Upper lobe of right lung (tissue), 1 donor: ENCODE measurements at regions not wholly inside any gene's neighbourhood (a gene's known extent, or its start where the extent isn't known, plus 50 kb on each side); places are given as distances from the start of the nearest gene placed in this dataset.

ENCODE experiments used
- ATAC-seq: fragments of 200-7000 bp; cut with Tn5 transposase; one replicate; pipeline ENCODE4 v1.9.1; 2020; ENCODE audit warnings: mild to moderate bottlenecking, moderate library complexity
- DNase-seq: peaks from one replicate; pipeline ENCODE4 v3.0.0-alpha.2; 2020
- H3K27ac ChIP-seq: fragments of 200-600 bp; one replicate; pipeline ENCODE4 v1.8.0; 2022
- H3K27me3 ChIP-seq: fragments of 200-600 bp; one replicate; pipeline ENCODE4 v1.8.0; 2022; ENCODE audit warnings: mild to moderate bottlenecking
- H3K36me3 ChIP-seq: fragments of 200-600 bp; one replicate; pipeline ENCODE4 v1.8.0; 2022
- H3K4me1 ChIP-seq: fragments of 200-600 bp; one replicate; pipeline ENCODE4 v1.8.0; 2022
- H3K4me3 ChIP-seq: fragments of 200-600 bp; one replicate; pipeline ENCODE4 v1.8.0; 2022; ENCODE audit warnings: mild to moderate bottlenecking
- H3K9me3 ChIP-seq: fragments of 200-600 bp; one replicate; pipeline ENCODE4 v1.8.0; 2022
- intact Hi-C: fragments of 100-400 bp; cut with DNase I; formaldehyde crosslinking; loops from one replicate; pipeline ENCODE4 v1.11.0; 2022
- TF ChIP-seq, protein P1 (sequence below): fragments of 200-600 bp; IDR thresholded peaks from one replicate; pipeline ENCODE4 v1.8.0; 2022; ENCODE audit warnings: antibody characterized with exemption
- donor health status: DM: no; HTN: yes; CAD: no; lungs with severe emphysema.

- no peaks in the 10 kb centered on the region for H3K9me3 ChIP-seq
- ATAC-seq (no peak), DNase-seq (no peak)
- H3K27me3 ChIP-seq = no peaks in the 10 kb centered on the region
- no peaks in the 10 kb centered on the region for H3K36me3 ChIP-seq
- H3K27ac ChIP-seq = no peak overlapping the region
- TF ChIP-seq, protein P1, sequence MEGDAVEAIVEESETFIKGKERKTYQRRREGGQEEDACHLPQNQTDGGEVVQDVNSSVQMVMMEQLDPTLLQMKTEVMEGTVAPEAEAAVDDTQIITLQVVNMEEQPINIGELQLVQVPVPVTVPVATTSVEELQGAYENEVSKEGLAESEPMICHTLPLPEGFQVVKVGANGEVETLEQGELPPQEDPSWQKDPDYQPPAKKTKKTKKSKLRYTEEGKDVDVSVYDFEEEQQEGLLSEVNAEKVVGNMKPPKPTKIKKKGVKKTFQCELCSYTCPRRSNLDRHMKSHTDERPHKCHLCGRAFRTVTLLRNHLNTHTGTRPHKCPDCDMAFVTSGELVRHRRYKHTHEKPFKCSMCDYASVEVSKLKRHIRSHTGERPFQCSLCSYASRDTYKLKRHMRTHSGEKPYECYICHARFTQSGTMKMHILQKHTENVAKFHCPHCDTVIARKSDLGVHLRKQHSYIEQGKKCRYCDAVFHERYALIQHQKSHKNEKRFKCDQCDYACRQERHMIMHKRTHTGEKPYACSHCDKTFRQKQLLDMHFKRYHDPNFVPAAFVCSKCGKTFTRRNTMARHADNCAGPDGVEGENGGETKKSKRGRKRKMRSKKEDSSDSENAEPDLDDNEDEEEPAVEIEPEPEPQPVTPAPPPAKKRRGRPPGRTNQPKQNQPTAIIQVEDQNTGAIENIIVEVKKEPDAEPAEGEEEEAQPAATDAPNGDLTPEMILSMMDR = no peak
- intact Hi-C loops = no loop called here
- H3K4me3 ChIP-seq = no peak overlapping the region
- no peaks in the 10 kb centered on the region for H3K4me1 ChIP-seq
These were observed 137.2 kb upstream of the TRHDE start for GRCh38 chr12:72135021-72135301.

GRCh38 chr12:72136792-72137191, 135.4 kb upstream of the TRHDE start:
- no peaks in the 10 kb centered on the region for H3K4me1 ChIP-seq
- H3K9me3 ChIP-seq = no peaks in the 10 kb centered on the region
- intact Hi-C loops = no loop called here
- ATAC-seq (no peak), DNase-seq (no peak)
- no peaks in the 10 kb centered on the region for H3K36me3 ChIP-seq
- H3K27me3 ChIP-seq = no peaks in the 10 kb centered on the region
- TF ChIP-seq, protein P1 = no peak
- no peak overlapping the region for H3K4me3 ChIP-seq
- no peak overlapping the region for H3K27ac ChIP-seq

DNA sequence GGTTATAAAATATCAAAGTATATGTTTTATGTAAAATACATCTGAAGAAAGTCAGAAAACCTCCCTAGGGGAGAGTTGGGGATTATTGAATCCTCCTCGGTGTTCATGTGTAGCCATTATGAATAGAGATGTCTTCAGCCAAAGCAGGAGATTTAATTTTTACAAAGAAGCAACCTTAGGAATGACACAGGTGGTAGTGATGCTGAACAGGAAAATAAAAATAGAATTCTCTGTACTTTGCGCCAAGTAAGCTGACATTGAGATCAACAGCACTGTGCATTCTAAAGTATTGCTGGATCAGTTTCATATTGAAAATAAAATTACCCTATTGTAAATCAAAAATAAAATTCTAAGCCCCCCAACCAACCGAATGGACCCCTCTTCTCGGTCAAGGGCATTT, 132.8 kb upstream of the TRHDE start:
- Histone ChIP-seq H3K36me3 (no peaks in the 10 kb centered on the region), H3K4me1 (no peaks in the 10 kb centered on the region), H3K9me3 (no peaks in the 10 kb centered on the region), H3K27me3 (no peaks in the 10 kb centered on the region), H3K27ac (no peak overlapping the region), H3K4me3 (no peak overlapping the region)
- intact Hi-C loops = no loop called here
- TF ChIP-seq, protein P1 = no peak
- DNase-seq (no peak), ATAC-seq (no peak)

GRCh38 chr12:72141381-72141780, 130.8 kb upstream of the TRHDE start:
- no peak overlapping the region for H3K27ac ChIP-seq
- H3K9me3 ChIP-seq = no peaks in the 10 kb centered on the region
- no peak for ATAC-seq
- TF ChIP-seq, protein P1 = peak; percentile 6
- no peaks in the 10 kb centered on the region for H3K4me1 ChIP-seq
- H3K27me3 ChIP-seq = no peaks in the 10 kb centered on the region
- intact Hi-C loops = no loop called here
- H3K36me3 ChIP-seq = no peaks in the 10 kb centered on the region
- H3K4me3 ChIP-seq = no peak overlapping the region
- DNase-seq = no peak

DNA sequence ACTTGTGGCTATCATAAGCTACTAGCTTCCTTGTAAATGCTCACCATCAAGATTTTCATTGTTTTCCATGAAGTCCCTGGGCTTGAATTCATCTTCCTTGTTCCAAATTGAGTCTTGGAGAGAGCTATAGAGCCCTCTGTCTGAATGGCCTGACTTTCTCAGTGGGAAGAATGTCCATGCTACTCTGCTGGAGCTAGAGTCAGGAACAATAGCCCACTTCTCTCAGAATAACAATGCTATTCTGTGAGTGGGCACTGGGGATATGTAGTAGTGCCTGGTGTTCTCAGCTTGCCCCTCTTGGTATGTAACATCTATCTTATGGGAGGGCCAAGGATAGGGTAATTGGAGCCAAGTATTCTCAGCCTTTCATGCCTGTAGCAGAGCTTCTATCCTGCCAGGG, 127.6 kb upstream of the TRHDE start:
- intact Hi-C loops = no loop called here
- Histone ChIP-seq H3K36me3 (no peaks in the 10 kb centered on the region), H3K9me3 (no peaks in the 10 kb centered on the region), H3K27me3 (no peaks in the 10 kb centered on the region), H3K4me3 (no peak overlapping the region), H3K27ac (no peak overlapping the region), H3K4me1 (no peaks in the 10 kb centered on the region)
- DNase-seq = no peak
- ATAC-seq = no peak
- TF ChIP-seq, protein P1 = no peak

DNA sequence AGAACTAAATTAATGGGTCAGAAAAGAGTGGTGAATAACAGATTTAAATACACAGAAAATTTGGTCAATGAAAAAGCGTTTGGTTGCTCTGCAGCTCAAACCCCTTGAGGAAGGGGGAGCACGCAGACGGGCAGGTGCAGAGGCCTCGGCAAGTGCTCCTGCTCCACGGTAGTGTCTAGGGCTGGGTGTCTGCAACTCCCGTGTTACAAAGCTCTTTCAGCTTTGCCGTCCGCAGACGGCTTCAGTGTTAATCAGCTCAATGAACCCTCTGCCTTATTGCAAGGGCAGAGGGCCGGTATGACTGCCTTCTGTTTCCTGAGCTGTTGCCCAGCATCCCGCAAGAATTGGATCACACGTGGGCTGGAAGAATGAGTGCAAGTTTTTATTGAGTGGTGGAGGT, 125.7 kb upstream of the TRHDE start:
- ATAC-seq = no peak
- Histone ChIP-seq H3K27me3 (no peaks in the 10 kb centered on the region), H3K36me3 (no peaks in the 10 kb centered on the region), H3K27ac (no peak overlapping the region), H3K4me3 (no peak overlapping the region), H3K4me1 (no peaks in the 10 kb centered on the region), H3K9me3 (no peaks in the 10 kb centered on the region)
- intact Hi-C loops = no loop called here
- TF ChIP-seq, protein P1 = no peak
- DNase-seq = no peak
